NCI-H2227 (cell line): ENCODE measurements at regions not wholly inside any gene's neighbourhood (a gene's known extent, or its start where the extent isn't known, plus 50 kb on each side); places are given as distances from the start of the nearest gene placed in this dataset.
"Not testable (repeated sequence)": the region's sequence is repeated elsewhere in the genome, so short reads cannot be mapped to it uniquely, and the experiment has no call there.

Source experiments
- DNase-seq: peaks from one replicate; lab custom pipeline; 2025; ENCODE audit not compliant: unreplicated experiment; lab: John Stamatoyannopoulos, UW

DNA sequence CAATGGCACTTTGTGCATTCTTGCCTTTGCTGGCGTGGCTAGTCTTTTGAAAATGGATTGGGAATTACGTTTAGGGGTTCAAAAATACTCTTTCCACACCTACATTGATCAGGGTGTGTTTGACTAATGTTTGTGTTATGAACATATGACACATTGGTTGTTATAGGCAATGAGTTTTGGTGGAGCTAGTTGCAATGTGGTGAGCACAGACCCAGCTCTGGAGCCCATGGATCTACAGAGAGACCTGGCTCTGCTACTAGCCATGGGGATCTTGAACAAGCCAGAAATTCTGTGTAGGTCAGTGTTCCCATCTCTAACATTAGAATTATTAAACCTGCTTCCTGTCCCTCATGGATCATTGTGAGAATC, 222.4 kb upstream of the UBL3 start:
- no peak for DNase-seq

DNA sequence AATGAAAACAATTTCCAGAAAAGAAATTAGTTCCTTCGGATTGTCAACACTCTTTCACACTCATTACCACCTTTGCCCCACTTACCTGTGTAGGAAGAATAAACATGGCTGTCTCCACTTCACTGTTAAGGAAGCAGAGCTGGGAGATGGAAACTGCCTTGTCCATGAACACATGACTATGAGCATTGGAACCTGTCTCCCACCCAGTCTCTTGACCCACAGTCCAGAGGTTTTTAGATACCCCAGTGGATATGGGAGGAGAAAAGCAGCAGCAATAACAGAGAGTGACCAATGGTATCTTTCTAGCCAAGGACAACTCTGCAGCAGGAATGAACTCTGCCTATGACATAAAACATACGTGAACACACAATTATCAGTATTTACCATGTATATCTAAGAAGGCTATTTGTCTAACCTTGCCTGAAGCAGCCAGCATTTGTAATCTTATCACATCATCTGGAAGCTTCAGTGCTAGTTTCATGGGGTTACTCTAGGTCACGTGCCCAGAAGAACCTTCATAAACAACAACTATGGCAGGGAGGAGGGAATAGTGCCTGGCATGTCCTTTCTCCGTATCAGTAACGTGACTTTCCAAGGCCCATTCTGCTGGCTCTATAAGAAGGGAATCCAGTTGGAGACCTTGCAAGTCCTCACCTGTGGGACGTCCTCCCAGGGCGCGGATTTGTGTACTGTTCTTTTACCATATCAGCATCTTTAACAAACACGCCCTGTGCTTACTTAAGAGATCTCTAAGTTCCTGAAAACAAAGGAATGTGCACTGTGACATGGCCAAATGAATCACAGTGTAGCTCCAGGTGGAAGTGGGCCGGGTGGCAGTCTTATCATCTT, 221.8 kb upstream of the UBL3 start:
- no peak for DNase-seq

DNA sequence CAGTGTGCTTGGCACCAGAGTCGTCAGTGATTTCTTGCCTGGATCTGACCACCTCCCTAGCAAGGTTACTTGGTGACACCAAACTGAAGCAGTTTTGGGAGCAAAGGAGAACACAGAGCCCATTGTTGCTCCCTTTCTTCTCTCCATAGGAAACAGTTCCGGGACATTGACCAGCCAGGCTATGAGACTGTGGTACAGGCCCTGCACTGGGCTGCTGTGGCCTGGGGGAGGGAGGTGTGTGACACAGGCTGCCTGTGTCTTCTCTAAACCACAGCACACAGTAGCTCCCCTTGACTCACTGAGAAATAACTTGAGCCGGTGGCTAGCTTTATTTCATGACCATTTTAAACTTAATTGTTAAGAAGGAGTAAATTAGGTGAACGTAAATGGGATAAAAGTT, 214.8 kb upstream of the UBL3 start:
- DNase-seq = no peak

DNA sequence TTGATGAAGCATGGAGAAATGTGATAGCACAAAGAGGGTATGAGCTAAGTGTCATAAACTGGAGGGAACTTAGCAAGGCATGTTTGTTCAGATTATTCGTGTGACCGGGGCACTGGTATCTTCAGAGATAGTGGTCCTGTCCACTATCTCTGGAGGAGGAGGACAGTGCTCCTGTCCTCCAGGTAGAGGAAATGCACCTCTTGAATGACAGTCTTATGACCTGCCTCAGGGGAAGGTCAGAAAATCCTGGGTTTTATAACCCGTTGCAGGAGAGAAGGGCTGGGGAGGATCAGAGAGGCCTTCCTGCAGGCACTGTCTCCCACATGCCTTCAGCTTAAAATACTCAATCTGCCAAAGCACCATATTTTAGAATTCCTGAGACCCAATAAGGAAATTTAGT, 213.5 kb upstream of the UBL3 start:
- no peak for DNase-seq

DNA sequence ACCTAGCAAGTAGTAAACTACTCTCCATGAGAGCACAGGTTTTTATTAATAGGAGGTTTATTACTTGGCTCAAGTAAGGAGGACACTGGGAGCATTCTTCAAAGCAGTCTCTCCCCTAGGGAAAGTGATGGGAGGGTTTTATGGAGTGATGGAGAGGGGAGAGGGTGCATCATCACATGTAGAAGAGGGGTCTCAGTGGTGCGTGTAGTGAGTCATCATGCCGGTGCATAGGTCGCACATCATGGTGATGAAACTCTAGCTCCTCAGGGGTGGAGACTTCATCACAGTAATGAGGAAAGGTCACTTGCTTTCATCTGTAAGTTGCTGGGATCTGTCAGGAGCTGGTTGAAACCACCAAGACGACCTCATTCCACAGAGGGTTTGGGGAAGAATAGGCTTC, 210.8 kb upstream of the UBL3 start:
- DNase-seq = no peak

DNA sequence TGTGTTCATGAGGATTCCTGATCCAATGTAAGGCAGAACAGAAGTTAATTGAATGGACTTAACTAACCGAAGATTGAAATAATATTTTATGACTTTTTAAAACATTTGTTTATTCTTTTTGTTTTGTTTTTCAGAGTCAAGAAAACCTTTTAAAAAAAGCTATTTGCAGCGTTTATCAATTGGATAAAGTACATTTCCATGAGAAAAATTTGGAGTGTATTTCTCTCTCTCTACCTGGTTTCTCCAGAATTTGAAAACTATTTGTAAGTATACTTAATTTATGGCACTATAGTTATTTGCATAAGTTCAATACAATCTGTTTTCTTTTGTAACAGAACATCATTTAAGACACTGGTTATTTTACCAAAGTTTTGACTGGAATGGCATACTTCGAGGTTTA, 208.0 kb upstream of the UBL3 start:
- no peak for DNase-seq

DNA sequence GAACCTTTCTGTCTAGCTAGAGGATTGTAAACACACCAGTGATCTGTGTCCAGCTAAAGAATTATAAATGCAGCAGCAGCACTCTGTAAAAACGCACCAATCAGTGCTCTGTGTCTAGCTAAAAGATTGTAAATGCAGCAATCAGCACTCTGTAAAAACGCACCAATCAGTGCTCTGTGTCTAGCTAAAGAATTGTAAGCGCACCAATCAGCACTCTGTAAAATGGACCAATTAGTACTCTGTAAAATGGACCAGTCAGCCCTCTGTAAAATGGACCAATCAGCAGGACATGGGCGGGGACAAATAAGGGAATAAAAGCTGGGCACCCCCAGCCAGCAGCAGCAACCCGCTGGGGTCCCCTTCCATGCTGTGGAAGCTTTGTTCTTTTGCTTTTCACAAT, 204.1 kb upstream of the UBL3 start:
- not testable (repeated sequence) for DNase-seq

DNA sequence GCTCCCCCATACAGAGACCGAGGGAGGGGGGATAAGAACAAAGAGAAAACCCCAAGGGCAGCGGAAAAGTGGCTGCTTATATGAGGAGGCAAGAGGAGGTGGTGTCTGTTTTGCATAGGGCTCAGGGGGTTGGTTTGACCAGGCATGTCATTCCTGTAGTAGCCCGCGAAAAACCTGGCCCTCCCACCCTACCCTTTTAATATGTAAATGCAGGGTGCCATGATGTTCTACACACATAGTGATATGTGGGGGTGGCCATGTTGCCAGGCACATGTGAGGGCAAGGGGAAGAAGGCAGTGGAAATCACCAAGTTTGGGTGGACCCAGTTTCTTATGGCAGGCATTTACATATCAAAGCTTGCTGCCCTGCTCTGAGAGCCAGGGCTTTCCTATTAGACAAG, 203.5 kb upstream of the UBL3 start:
- DNase-seq = no peak

DNA sequence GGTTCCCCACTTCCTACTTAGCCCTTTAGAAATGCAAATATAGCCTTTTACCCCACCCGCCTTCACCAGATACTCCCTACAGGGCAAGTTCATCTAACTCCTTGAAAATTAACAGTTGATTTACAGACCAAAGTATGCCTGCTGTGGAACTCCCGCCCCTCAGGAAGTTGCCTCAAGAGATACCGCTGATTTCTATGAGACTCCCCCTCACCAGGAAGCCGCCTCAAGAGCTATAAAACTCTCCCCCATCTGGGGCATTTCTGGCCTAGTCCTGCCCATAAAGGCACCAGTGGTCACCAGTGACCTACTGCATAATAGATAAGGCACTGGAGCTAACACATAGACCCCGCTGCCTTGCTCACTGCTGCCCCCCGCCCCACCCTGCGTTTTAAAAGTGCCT, 201.7 kb upstream of the UBL3 start:
- no peak for DNase-seq

DNA sequence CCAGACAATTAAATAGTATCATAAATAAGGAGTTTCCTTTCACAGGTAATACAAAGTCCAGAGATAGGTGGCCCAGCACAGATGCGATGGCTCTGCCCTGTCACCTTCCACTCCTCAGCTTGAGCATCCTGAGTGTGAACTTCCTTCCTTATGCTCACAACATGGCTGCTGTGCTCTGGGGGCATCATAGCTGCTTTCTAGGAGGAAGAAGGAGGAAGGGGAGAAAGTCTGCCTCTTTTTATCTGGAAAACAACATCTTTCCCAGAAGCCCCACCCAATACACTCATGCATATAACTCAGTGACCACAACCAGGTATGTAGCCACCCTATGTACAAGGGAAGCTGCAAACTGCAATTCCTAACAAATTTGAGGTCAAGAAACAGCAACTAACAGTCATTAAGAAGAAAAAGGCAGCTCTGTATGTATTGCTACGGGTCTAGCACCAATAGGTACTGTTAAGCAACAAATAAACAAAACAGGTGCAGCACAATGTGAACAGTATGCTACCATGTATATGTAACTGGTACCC, 201.2 kb upstream of the UBL3 start:
- DNase-seq = no peak

DNA sequence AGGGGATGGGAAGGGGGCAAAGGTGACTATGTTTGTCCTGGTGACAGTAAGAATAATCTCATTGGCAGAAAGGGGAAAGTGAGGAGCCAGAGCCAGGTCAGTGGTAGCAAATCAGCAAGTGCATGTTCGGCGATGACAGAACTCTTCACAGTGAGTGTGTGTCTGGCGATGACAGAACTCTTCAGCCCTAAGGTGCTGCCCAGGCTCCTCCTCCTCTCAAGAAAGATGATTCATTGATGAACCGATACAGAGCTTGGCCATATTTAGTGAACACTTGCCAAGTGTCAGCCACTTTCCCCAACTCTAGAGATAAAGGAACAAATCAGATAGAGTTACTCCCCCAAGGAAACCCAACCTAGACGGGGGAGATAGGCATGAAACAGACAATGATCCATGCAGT, 199.3 kb upstream of the UBL3 start:
- DNase-seq = no peak

DNA sequence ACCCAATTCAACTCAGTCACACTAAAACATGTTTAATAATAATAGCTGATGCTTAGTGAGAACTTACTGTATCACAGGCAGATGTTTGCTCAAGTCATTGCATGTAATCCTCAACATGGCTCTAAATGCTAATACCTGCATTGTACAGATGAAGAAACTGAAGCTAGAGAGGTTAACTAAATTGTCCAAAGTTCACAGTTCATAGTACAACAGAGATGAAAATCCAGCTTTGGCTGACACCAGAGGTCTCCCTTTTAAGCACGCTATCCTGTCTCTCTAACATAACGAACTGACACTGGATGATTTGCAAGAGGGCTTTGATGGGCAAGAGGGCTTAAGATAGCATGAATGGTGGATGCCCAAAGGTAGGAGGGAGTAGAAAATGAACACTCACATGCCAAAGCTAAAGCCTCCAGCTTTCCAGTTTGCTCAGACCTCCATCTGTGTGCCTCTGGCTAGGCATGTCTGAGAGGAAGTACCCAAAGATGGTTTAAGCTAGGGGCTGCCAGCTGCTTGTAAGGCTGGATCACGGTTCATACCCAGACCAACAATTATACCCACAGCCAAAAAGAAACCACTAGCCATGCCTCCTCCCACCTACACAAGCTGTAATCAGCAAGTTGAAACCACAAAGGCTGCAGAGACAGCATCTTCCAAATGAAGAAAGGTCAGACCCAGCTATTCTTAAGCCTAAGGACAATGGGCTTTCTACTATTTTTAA, 196.9 kb upstream of the UBL3 start:
- no peak for DNase-seq

DNA sequence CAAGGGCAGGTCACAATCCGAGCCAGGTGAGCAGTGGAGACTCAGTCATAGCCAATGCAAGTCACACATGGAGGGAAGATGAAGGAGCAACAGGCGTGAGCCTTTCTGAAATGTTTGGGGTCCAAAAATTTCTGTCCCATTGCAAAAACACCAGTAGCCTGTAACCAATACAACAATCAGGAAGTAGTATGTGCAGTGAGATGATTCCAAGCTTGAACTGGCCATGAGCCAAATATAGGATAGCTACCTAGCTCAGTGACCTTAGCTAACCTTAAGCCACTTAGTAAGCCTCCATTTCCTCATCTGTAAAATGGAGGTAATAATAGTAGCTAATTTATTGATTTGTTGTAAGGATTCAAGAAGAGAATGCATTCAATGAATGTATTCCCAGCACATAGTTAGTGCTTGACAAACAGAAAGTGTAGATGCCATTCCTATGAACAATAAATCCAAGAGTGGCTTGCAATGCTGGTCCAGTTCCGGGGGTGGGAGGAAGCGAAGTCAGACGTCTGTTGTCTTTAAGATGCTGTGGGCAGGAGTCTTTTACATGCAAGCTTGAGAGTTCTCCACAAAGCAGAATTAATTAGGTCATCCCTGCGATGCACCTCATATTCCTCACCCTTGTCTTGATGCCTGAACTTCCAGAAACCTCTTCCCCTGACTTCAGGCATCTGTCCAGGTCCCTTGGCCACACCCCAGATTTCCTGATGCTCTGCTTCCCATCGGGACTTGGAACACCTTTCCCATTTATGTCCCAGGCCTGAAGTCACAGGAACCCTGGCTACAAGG, 195.7 kb upstream of the UBL3 start:
- DNase-seq = no peak

DNA sequence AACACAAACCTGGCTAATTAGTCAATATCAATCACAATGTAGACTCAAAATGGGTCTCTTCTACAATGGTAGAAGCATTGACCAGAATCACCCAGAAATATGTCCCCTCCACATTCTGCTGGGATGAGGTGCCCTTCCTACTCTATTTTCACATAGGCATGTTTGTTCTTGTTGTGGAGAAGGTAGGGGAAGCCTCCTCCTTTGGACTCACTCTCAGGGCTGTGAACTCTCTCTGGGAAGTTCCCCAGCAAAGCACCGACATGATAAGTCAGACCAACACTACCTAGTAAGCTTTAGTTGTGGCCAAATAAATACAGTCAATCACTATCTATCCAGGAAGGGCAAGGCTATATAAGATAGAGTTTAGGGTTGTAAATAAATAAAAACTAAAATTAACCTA, 194.5 kb upstream of the UBL3 start:
- DNase-seq = no peak

DNA sequence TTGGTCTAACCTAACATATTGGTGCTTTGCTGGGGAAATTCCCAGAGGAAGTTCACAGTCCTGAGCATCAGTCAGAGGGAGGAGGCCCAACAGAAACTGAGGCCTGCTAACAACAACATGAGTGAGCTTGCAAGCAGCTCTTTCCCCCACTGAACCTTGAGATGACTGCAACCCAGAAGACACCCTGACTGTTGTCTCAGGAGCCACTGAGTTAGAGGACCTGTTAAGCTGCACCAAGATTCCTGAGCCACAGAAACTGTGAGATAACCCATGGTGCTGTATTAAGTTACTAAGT, 193.2 kb upstream of the UBL3 start:
- no peak for DNase-seq

DNA sequence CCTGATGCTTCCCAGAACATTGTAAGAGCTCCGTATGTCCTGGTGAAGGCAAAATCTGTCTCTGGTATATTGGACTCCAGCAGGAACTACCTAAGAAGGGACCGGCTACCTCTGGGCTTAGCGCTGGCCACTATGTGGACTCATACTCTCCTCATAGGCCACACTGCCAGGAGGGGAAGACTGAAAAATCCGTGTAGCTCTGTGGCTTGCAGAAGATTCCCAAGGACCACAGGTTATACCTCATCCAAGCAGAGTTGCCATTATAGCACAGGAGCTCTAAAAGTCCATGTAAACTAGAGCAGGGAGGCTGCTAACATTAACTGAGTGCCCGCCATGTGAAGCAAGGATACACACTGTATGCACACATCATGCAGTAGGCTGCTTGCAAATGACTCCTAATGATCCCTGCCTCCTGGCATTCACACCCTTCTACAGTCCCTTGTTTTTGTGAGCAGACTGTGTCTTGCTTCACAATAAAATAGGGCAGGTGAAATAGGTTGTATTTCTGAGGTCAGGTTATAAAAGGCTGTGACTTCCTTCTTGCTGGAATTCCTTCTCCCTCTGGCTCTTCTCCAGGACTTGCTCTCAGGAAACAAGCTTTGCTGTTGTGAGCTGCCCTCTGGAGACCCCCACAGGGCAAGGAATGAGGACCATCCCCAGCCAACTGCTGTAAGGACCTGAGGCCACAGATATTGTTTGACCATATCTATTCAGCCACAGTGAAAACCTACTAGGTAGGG, 192.6 kb upstream of the UBL3 start:
- DNase-seq = no peak

DNA sequence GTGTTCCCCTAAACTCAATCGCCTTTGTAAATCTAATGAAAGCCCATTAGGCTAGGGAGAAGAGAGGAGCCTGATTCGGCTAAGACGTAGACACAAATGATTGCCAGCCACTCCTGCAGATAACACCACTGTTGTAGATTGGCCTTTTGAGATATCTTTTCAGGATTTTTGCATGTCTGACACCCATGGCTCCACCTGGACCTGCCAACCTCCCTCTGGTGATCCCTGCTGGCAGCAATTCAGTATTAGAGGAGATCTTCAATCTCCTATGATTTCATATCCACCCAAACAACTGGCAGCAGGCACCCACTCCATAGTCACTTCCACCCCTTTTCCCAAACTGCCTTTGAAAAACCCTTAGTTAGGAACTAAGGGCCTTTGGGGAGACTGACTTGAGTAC, 191.9 kb upstream of the UBL3 start:
- DNase-seq = no peak

DNA sequence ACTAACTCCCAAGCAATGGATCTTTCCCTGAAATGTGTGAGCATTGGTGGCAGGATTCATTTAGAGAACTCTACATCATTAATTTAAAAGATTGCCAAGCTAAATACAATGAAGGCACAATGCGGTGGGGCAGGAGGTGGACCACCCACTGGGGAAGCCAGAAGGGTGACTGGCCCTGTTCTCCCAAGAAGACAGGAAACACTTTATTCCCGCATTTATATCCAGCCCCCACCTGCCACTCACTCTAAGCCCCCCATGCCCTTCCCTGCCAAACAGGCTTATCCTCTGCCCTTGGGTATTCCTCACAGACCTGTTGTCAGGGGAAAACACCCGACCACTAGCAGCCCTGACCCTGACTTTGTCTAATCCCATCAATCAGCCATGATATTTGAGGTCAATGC, 189.1 kb upstream of the UBL3 start:
- no peak for DNase-seq

DNA sequence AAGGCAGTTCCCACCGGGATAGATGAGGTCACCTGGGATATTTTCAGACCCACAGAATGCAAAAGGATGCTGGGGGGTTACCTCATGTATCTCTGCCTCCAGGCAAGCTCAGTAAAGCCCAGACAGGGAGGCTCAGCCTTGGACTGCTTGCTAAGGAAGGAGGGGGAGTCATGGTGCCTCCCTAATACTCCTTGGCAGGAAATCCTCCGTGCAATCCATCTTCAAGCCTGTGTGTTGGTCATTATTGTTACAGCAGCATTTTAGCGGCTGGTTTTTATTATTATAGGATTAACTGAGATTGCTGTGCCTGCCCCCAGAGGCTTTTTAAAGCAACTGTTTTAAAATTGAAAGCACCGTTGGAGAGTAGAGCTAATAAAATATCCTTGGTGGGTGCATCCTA, 188.5 kb upstream of the UBL3 start:
- no peak for DNase-seq

DNA sequence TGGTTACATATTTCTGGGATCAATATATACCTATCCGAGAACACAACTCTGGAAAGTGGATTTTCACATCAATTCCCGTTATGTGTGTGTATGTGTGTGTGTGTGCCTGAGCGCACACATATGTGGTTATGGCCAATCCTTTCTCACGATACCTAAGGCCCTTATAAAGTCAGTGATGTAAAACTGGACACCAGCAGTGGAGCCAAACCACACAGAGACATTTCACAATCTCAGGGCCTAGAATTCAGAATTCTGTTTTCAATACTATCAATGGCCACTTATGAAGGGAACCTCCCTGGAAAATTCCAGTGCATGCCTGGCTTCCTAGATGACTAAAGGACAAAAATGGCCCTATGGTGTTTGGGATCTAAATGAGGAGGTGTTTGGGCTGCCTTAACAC, 187.3 kb upstream of the UBL3 start:
- DNase-seq = no peak

DNA sequence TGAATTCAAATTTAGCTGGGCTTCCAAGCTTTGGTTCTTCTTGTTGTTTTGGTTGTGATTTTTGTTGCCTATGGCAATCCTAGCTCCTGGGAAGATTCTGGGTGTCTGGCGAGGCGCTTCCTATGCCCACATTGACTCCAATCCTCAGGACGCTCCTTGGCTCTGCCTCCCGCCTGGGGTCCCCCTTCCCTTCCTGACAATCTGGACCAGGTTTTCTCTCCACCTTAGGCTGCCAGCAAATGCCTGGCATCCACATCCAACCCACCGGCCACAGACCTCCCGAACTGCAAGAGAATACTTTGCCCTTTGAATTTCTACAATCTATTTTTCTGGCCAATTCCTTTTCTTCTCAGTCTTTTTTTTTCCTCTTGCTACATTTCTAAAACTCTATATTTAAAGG, 186.9 kb upstream of the UBL3 start:
- no peak for DNase-seq
